SK-N-MC (cell line): ENCODE measurements at regions not wholly inside any gene's neighbourhood (a gene's known extent, or its start where the extent isn't known, plus 50 kb on each side); places are given as distances from the start of the nearest gene placed in this dataset.

Experiments used
- DNase-seq: peaks from one replicate; pipeline ENCODE4 v3.0.0-alpha.2; 2011; ENCODE audit warnings: low read depth, low spot score
- H3K27ac ChIP-seq: fragments of 200-600 bp; sonication (generic); 2 replicates; pipeline ENCODE4 v1.5.1; 2016; ENCODE audit warnings: mixed run types
- H3K36me3 ChIP-seq: fragments of 200-600 bp; sonication (generic); 2 replicates; pipeline ENCODE4 v1.6.1; 2017; ENCODE audit warnings: antibody characterized with exemption, low read length, mixed read lengths; ENCODE audit not compliant: insufficient read depth
- H3K4me3 ChIP-seq: fragments of 200-600 bp; sonication (generic); 2 replicates; pipeline ENCODE4 v1.5.1; 2016
- H3K9ac ChIP-seq: fragments of 200-600 bp; sonication (generic); 2 replicates; pipeline ENCODE4 v1.8.0; 2017; ENCODE audit warnings: mixed run types, mixed read lengths; ENCODE audit not compliant: insufficient read length
- H3K9me3 ChIP-seq: fragments of 200-600 bp; sonication (generic); 2 replicates; pipeline ENCODE4 v1.6.1; 2017; ENCODE audit warnings: low read depth, mild to moderate bottlenecking, antibody characterized with exemption, low read length, moderate library complexity, mixed read lengths
- EZH2 ChIP-seq: fragments of 200-600 bp; sonication (generic); IDR thresholded peaks from one replicate; pipeline ENCODE4 v1.6.1; 2017; ENCODE audit warnings: antibody characterized with exemption
- FOXP2 ChIP-seq: optimal IDR thresholded peaks from 2 replicates; pipeline ENCODE3; 2011; ENCODE audit warnings: mild to moderate bottlenecking, moderate library complexity; ENCODE audit not compliant: insufficient read depth; ENCODE audit errors: extremely low read length, control extremely low read depth
- POLR2AphosphoS5 ChIP-seq: IDR thresholded peaks from 2 replicates; pipeline ENCODE4 v1.6.1; 2012; ENCODE audit warnings: mild to moderate bottlenecking, low read depth, low read length, borderline replicate concordance

- Histone ChIP-seq H3K27ac (no peak overlapping the region), H3K9me3 (no peaks in the 10 kb centered on the region), H3K36me3 (no peaks in the 10 kb centered on the region), H3K4me3 (no peak overlapping the region), H3K9ac (no peak overlapping the region)
- no peak for DNase-seq
- TF ChIP-seq FOXP2 (no peak), POLR2AphosphoS5 (no peak), EZH2 (no peak)
These were observed 231.3 kb upstream of the NR4A3 start for GRCh38 chr9:99590410-99590809.

GRCh38 chr9:99590840-99591239, 230.8 kb upstream of the NR4A3 start:
- H3K4me3 ChIP-seq = no peak overlapping the region
- no peaks in the 10 kb centered on the region for H3K36me3 ChIP-seq
- H3K9me3 ChIP-seq = no peaks in the 10 kb centered on the region
- no peak overlapping the region for H3K9ac ChIP-seq
- H3K27ac ChIP-seq = no peak overlapping the region
- TF ChIP-seq POLR2AphosphoS5 (no peak), FOXP2 (no peak)
- no peak for DNase-seq

GRCh38 chr9:99591770-99592169, 229.9 kb upstream of the NR4A3 start:
- DNase-seq = no peak
- H3K36me3 ChIP-seq = no peaks in the 10 kb centered on the region
- TF ChIP-seq FOXP2 (no peak), POLR2AphosphoS5 (no peak), EZH2 (no peak)
- no peak overlapping the region for H3K27ac ChIP-seq
- H3K9ac ChIP-seq = no peak overlapping the region
- H3K9me3 ChIP-seq = no peaks in the 10 kb centered on the region
- no peak overlapping the region for H3K4me3 ChIP-seq

- Histone ChIP-seq H3K36me3 (no peaks in the 10 kb centered on the region), H3K4me3 (no peak overlapping the region), H3K27ac (no peak overlapping the region), H3K9me3 (no peaks in the 10 kb centered on the region), H3K9ac (no peak overlapping the region)
- TF ChIP-seq FOXP2 = no peak
- TF ChIP-seq POLR2AphosphoS5 = no peak
- TF ChIP-seq EZH2 = no peak
- no peak for DNase-seq
These were observed 228.7 kb upstream of the NR4A3 start for GRCh38 chr9:99592834-99593574.

- H3K36me3 ChIP-seq = no peaks in the 10 kb centered on the region
- H3K27ac ChIP-seq = no peak overlapping the region
- no peak for DNase-seq
- no peaks in the 10 kb centered on the region for H3K9me3 ChIP-seq
- no peak overlapping the region for H3K4me3 ChIP-seq
- TF ChIP-seq FOXP2 = no peak
- TF ChIP-seq POLR2AphosphoS5 = no peak
- TF ChIP-seq EZH2 = no peak
- H3K9ac ChIP-seq = no peak overlapping the region
These were observed 228.1 kb upstream of the NR4A3 start for GRCh38 chr9:99593610-99594009.

- Histone ChIP-seq H3K4me3 (no peak overlapping the region), H3K9me3 (no peaks in the 10 kb centered on the region), H3K9ac (no peak overlapping the region), H3K27ac (no peak overlapping the region), H3K36me3 (no peaks in the 10 kb centered on the region)
- TF ChIP-seq EZH2 (no peak), FOXP2 (no peak), POLR2AphosphoS5 (no peak)
- DNase-seq = no peak
These were observed 227.5 kb upstream of the NR4A3 start for GRCh38 chr9:99594056-99594780.

GRCh38 chr9:99595796-99596195, 225.9 kb upstream of the NR4A3 start:
- Histone ChIP-seq H3K9me3 (no peaks in the 10 kb centered on the region), H3K9ac (no peak overlapping the region), H3K36me3 (no peaks in the 10 kb centered on the region), H3K4me3 (no peak overlapping the region), H3K27ac (no peak overlapping the region)
- no peak for DNase-seq
- no peak for TF ChIP-seq POLR2AphosphoS5
- TF ChIP-seq EZH2 = no peak
- no peak for TF ChIP-seq FOXP2

GRCh38 chr9:99601571-99602111, 220.0 kb upstream of the NR4A3 start:
- no peaks in the 10 kb centered on the region for H3K9me3 ChIP-seq
- no peak overlapping the region for H3K4me3 ChIP-seq
- DNase-seq = no peak
- TF ChIP-seq POLR2AphosphoS5 (no peak), EZH2 (no peak), FOXP2 (no peak)
- no peaks in the 10 kb centered on the region for H3K36me3 ChIP-seq
- no peak overlapping the region for H3K27ac ChIP-seq
- no peak overlapping the region for H3K9ac ChIP-seq
